Uterus (tissue), 3 donors: ENCODE measurements at regions not wholly inside any gene's neighbourhood (a gene's known extent, or its start where the extent isn't known, plus 50 kb on each side); places are given as distances from the start of the nearest gene placed in this dataset.

Experiments
- DNase-seq, 2 donors: peaks; one replicate each; pipeline ENCODE4 v3.0.0-alpha.2; 2019 to 2020
- H3K27ac ChIP-seq, 2 donors: fragments of 200-600 bp; sonication (generic); 1 replicate in 1 of 2; 2 replicates in 1 of 2; pipeline ENCODE4 v1.5.1; 2016 to 2018
- H3K27me3 ChIP-seq, 2 donors: fragments of 200-600 bp; sonication (generic); one replicate each; pipeline ENCODE4 v1.5.1; 2018 to 2019; ENCODE audit warnings: control low read depth in 1 of 2
- H3K36me3 ChIP-seq, 2 donors: fragments of 200-600 bp; sonication (generic); one replicate each; pipeline ENCODE4 v1.5.1; 2019; ENCODE audit warnings: control low read depth in 1 of 2
- H3K4me1 ChIP-seq, 2 donors: fragments of 200-600 bp; sonication (generic); one replicate each; pipeline ENCODE4 v1.5.1; 2018 to 2019; ENCODE audit warnings: control low read depth in 1 of 2
- H3K4me3 ChIP-seq, 2 donors: fragments of 200-600 bp; sonication (generic); 1 replicate in 1 of 2; 2 replicates in 1 of 2; pipeline ENCODE4 v1.5.1; 2018 to 2019; ENCODE audit warnings: mild to moderate bottlenecking in 1 of 2
- H3K9me3 ChIP-seq, 2 donors: fragments of 200-600 bp; sonication (generic); one replicate each; pipeline ENCODE4 v1.5.1; 2019; ENCODE audit warnings: control low read depth in 1 of 2
- POLR2A ChIP-seq, 2 donors: fragments of 450-650 bp; IDR thresholded peaks; one replicate each; pipeline ENCODE4 v1.6.1; 2016; ENCODE audit warnings: antibody characterized with exemption in 2 of 2, mild to moderate bottlenecking in 1 of 2, moderate library complexity in 1 of 2
- intact Hi-C: fragments of 100-400 bp; cut with DNase I; formaldehyde crosslinking; loops from one replicate; pipeline ENCODE4 v1.15.1; 2023; ENCODE audit warnings: low total_unique reads
- TF ChIP-seq, protein P1 (sequence below), 4 experiments: fragments of 200-600 bp in 2 of 4; fragments of 450-650 bp in 2 of 4; sonication (generic) in 2 of 4; IDR thresholded peaks; one replicate each; pipeline ENCODE4 v1.5.1; 2016 to 2019; ENCODE audit warnings: antibody characterized with exemption in 4 of 4, mild to moderate bottlenecking in 2 of 4, moderate library complexity in 1 of 4
- donor health status: DM: yes; HTN: yes; CAD: no.

DNA sequence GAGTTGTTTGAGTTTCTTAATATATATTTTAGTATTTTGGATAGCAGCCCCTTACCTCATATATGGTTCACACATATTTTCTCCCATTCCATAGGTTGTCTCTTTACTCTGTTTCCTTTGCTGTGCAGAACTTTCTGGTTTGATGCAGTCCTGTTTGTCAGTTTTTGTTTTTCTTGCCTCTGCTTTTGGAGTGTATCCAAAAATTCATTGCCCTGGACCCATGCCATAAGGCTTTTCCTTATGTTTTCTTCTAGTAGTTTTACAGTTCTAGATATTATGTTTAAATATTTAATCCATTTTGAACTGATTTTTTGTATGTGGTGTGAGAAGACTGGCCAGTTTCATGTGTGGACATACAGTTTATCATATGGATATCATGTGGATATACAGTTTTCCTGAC lies 58.5 kb upstream of the NUDT6 start:
- no peaks in the 10 kb centered on the region for H3K36me3 ChIP-seq
- intact Hi-C loops = no loop called here
- no peak overlapping the region for H3K27ac ChIP-seq
- H3K4me3 ChIP-seq = no peak overlapping the region
- TF ChIP-seq, protein P1, sequence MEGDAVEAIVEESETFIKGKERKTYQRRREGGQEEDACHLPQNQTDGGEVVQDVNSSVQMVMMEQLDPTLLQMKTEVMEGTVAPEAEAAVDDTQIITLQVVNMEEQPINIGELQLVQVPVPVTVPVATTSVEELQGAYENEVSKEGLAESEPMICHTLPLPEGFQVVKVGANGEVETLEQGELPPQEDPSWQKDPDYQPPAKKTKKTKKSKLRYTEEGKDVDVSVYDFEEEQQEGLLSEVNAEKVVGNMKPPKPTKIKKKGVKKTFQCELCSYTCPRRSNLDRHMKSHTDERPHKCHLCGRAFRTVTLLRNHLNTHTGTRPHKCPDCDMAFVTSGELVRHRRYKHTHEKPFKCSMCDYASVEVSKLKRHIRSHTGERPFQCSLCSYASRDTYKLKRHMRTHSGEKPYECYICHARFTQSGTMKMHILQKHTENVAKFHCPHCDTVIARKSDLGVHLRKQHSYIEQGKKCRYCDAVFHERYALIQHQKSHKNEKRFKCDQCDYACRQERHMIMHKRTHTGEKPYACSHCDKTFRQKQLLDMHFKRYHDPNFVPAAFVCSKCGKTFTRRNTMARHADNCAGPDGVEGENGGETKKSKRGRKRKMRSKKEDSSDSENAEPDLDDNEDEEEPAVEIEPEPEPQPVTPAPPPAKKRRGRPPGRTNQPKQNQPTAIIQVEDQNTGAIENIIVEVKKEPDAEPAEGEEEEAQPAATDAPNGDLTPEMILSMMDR (IDR thresholded peaks at IDR 0.05) = no peak
- TF ChIP-seq POLR2A (IDR thresholded peaks at IDR 0.05) = no peak
- no peaks in the 10 kb centered on the region for H3K4me1 ChIP-seq
- H3K27me3 ChIP-seq = no peaks in the 10 kb centered on the region
- no peak for DNase-seq
- H3K9me3 ChIP-seq = peaks cover 0 to 2% of the 10 kb centered on the region in 2 donors

DNA sequence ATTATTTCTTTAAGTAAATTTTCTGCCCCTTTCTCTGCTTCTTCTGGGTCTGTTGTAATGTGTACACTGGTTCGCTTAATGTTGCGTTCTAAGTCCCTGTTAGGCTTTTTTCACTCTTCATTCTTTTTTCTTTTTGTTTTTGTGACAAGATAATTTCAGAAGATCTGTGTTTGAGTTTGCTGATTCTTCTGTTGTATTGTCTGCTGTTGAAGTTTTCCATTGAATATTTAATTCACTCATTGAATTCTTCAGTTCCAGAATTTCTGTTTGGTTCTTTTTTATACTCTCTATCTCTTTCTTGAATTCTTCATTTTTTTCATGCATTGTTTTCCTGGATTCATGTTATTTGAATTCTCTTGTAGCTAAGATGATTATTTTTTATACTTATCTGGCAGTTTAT lies 66.3 kb upstream of the NUDT6 start:
- Histone ChIP-seq H3K4me1 (peaks cover 0 to 5% of the 10 kb centered on the region in 2 donors), H3K27ac (no peak overlapping the region), H3K36me3 (no peaks in the 10 kb centered on the region), H3K4me3 (no peak overlapping the region), H3K9me3 (peaks cover 0 to 27% of the 10 kb centered on the region in 2 donors), H3K27me3 (no peaks in the 10 kb centered on the region)
- DNase-seq = no peak
- TF ChIP-seq, protein P1 (IDR thresholded peaks at IDR 0.05) = no peak
- TF ChIP-seq POLR2A (IDR thresholded peaks at IDR 0.05) = no peak
- intact Hi-C loops = no loop called here

DNA sequence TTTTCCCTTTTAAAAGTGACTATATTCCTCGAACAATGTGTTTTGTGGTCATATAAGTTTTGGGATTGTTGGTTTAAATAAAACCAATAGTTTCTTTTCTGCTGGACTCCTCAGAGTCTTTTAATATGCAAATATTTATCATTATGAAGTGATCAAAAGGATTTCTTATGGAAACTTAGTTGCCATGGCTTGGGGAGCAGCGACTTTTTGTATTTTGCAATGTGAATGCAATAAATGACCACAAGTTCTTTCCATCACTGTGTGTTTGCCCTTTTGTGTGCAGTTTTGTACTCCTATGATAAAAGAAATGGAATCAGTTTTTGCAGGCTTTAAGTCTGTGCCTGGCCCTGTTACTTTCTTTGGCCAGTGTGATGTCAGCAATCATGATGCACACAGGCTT lies 68.5 kb upstream of the NUDT6 start:
- intact Hi-C loops = no loop called here
- H3K4me3 ChIP-seq = no peak overlapping the region
- H3K27me3 ChIP-seq = no peaks in the 10 kb centered on the region
- no peak for TF ChIP-seq POLR2A (IDR thresholded peaks at IDR 0.05)
- TF ChIP-seq, protein P1 (IDR thresholded peaks at IDR 0.05) = no peak
- H3K4me1 ChIP-seq = peaks cover 0 to 5% of the 10 kb centered on the region in 2 donors
- peaks cover 0 to 25% of the 10 kb centered on the region in 2 donors for H3K9me3 ChIP-seq
- H3K27ac ChIP-seq = no peak overlapping the region
- no peaks in the 10 kb centered on the region for H3K36me3 ChIP-seq
- DNase-seq = no peak

DNA sequence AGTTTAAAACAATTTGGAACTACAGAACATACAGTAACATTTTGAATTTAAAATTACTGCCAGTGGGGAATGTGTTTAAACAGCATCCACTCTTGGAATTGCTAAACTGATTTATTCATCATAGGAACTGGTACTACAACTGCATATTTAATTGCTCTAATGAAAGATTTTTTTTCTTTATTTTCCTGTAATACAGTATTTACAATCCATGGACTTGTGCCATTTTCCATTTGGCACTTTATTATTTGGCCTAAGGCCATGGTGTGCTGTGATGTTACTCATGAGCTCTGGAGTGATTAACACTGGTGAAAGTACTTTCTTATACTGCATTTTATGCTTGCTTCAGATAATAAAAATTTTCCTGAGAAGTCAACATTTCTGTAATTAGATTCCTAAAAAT lies 69.7 kb upstream of the NUDT6 start:
- Histone ChIP-seq H3K36me3 (no peaks in the 10 kb centered on the region), H3K9me3 (peaks cover 0 to 23% of the 10 kb centered on the region in 2 donors), H3K27ac (no peak overlapping the region), H3K27me3 (no peaks in the 10 kb centered on the region), H3K4me3 (no peak overlapping the region), H3K4me1 (peaks cover 0 to 5% of the 10 kb centered on the region in 2 donors)
- intact Hi-C loops = no loop called here
- no peak for DNase-seq
- no peak for TF ChIP-seq POLR2A (IDR thresholded peaks at IDR 0.05)
- TF ChIP-seq, protein P1 (IDR thresholded peaks at IDR 0.05) = no peak

DNA sequence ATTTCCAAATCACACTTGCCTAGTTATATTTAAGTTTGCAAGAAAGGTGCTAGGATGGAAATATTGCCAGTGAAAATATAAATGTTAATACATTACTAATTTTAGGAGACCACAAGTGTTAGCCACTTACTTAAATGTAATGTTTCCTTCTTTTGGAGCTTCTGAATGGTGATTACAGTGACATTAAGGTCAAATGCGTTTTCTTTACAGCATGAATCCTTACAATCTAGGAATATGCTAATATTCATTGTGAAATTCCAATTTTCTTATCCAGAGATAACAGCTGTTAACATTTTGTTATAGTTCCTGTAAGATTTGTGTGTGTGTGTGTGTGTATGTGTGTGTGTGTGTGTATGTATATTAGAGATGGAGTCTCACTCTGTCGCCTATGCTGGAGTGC lies 70.2 kb upstream of the NUDT6 start:
- intact Hi-C loops = no loop called here
- Histone ChIP-seq H3K27ac (no peak overlapping the region), H3K9me3 (peaks cover 0 to 17% of the 10 kb centered on the region in 2 donors), H3K4me3 (no peak overlapping the region), H3K4me1 (peaks cover 0 to 5% of the 10 kb centered on the region in 2 donors), H3K27me3 (no peaks in the 10 kb centered on the region), H3K36me3 (no peaks in the 10 kb centered on the region)
- no peak for TF ChIP-seq POLR2A (IDR thresholded peaks at IDR 0.05)
- TF ChIP-seq, protein P1 (IDR thresholded peaks at IDR 0.05) = no peak
- no peak for DNase-seq
